Retinal pigment epithelial cell (primary cell): ENCODE measurements at regions not wholly inside any gene's neighbourhood (a gene's known extent, or its start where the extent isn't known, plus 50 kb on each side); places are given as distances from the start of the nearest gene placed in this dataset.

Experiments used
- DNase-seq: peaks from one replicate; pipeline ENCODE4 v3.0.0-alpha.2; 2010; ENCODE audit warnings: low read depth
- H3K4me3 ChIP-seq: 2 replicates; pipeline ENCODE4 v1.5.1; 2011; ENCODE audit warnings: mild to moderate bottlenecking, low read length, control low read depth, moderate library complexity
- TF ChIP-seq, protein P1 (sequence below): conservative IDR thresholded peaks from 2 replicates; pipeline ENCODE4 v1.5.1; 2011; ENCODE audit warnings: low read depth, low read length, control low read depth, inconsistent platforms

DNA sequence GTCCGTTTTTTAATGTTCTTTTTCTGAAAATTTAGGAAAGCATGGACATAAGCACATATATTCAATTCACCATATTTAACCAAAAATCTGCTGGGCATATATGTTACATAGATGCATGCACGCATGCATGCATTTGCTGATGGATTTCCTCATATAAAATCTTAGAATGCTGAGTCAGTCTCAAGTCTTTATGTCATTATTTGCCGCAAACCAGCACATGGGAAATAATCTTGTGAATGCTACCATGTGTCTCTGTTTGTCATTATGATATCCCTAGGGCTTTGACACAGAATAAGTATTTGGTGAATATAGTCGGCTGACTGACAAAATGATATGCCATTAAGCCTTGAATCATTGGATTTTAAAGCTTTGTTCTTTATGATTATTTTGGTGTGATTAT lies 776.5 kb downstream of the KCNT2 start:
- DNase-seq = no peak
- TF ChIP-seq, protein P1, sequence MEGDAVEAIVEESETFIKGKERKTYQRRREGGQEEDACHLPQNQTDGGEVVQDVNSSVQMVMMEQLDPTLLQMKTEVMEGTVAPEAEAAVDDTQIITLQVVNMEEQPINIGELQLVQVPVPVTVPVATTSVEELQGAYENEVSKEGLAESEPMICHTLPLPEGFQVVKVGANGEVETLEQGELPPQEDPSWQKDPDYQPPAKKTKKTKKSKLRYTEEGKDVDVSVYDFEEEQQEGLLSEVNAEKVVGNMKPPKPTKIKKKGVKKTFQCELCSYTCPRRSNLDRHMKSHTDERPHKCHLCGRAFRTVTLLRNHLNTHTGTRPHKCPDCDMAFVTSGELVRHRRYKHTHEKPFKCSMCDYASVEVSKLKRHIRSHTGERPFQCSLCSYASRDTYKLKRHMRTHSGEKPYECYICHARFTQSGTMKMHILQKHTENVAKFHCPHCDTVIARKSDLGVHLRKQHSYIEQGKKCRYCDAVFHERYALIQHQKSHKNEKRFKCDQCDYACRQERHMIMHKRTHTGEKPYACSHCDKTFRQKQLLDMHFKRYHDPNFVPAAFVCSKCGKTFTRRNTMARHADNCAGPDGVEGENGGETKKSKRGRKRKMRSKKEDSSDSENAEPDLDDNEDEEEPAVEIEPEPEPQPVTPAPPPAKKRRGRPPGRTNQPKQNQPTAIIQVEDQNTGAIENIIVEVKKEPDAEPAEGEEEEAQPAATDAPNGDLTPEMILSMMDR = no peak
- H3K4me3 ChIP-seq = no peak overlapping the region

DNA sequence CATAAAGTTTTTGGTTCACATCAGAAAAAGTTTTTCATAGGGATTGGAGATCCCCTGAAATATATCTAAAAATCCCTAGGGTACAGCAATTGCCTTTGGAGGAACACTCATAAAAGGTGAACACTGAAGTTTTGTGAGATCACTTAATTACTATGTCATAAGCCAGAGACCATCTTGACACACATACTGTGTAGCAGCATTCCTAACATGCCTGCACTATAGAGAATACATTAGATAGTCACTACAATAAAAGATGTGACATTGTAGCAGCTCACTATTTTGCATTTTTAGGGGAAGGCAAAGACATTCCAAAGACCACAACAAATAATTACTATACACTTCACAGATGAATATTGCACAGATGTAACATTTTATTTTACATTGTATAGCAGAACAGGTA lies 779.9 kb downstream of the KCNT2 start:
- TF ChIP-seq, protein P1 = no peak
- H3K4me3 ChIP-seq = no peak overlapping the region
- no peak for DNase-seq

DNA sequence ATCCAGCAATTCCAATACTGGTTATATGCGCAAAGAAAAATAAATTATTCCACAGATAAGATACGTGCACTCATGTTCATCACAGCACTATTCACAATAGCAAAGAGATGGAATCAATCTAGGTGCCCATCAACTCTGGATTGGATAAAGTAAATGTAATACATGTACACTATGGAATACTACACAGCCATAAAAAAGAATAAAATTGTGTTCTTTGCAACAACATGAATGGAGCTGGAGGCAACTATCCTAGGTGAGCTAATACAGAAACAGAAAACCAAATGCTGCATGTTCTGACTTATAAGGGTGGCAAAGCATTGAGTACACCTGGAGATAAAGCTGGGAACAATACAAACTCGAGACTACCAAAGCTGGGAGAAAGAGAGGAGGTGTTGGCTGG lies 787.3 kb downstream of the KCNT2 start:
- no peak for DNase-seq
- H3K4me3 ChIP-seq = no peak overlapping the region
- TF ChIP-seq, protein P1 = no peak

DNA sequence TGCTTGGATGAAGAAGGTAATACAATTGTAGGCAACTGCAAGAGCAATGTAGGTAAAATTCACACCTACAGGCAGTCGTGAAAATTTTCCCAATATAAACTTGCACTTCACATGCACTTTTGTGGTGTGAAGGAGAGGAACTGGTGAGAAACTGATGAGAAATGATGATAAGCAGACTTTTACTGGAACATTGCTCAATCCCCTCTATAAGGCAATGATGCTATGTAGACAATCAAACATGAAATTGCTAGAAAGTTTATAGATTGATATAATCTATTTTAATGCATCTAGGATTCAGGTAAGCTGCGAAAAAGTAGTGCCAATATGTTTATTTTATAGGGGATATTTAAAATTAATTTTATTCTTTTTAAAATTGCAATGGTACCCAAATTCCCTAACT lies 802.2 kb downstream of the KCNT2 start:
- no peak overlapping the region for H3K4me3 ChIP-seq
- DNase-seq = no peak
- TF ChIP-seq, protein P1 = no peak

DNA sequence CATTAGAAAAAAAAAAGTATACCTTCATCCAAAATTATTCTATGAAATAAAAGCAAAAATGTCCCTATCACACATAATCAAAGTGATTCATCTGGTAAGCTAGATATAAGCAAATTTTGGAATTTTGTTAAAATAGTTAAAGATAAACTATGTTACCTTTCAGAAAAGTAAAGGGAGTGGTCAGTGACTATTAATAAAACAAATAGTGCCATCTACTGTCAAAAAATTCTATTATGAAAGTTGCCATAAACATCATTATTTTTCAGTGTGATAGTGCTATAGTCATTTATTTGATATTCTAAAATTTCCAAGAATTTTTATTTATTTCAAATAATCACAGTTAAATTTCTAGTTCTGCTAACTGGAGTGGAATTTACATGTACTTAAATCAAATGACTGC lies 803.7 kb downstream of the KCNT2 start:
- TF ChIP-seq, protein P1 = no peak
- DNase-seq = no peak
- no peak overlapping the region for H3K4me3 ChIP-seq

DNA sequence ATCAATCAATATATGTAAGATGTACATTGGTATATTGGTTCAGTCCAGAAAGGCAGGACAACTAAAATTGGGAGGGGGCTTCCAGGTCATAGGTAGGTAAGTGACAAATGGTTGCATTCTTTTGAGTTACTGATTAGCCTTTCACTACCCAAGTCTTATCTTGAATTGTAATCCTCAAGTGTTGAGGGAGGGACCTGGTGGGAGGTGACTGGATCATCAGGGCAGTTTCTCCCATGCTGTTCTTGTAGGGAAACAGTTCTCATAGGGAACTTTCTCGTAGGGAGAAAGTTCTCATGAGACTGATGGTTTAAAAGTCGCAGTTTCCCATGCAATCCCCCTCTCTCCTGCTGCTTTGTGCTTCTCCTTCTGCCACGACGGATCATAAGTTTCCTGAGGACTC lies 809.2 kb downstream of the KCNT2 start:
- TF ChIP-seq, protein P1 = no peak
- H3K4me3 ChIP-seq = no peak overlapping the region
- DNase-seq = no peak

DNA sequence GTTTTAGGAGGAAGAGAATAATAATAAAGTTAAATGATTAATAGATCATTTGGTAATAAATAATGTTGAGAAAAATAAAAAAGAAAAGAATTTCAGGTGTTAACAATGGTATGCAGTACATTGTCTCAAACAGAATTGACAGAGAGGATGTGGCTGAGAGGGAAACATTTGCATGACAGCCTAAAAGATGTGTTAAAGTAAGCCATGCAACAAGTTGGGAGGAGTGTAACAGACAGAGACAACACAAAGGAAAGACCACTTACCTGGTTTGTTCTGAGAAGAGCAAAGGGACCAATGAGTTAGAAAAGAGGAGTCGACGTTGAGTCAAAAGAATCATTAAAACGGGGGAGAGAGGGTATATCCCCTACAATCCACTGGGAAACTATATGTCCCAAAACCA lies 814.0 kb downstream of the KCNT2 start:
- TF ChIP-seq, protein P1 = no peak
- no peak overlapping the region for H3K4me3 ChIP-seq
- no peak for DNase-seq
